Esophagus muscularis mucosa (tissue), 4 donors: ENCODE measurements at regions not wholly inside any gene's neighbourhood (a gene's known extent, or its start where the extent isn't known, plus 50 kb on each side); places are given as distances from the start of the nearest gene placed in this dataset.

Experiments
- DNase-seq: peaks from one replicate; pipeline ENCODE4 v3.0.0-alpha.2; 2017; ENCODE audit errors: extremely low spot score
- H3K27ac ChIP-seq, 4 donors: fragments of 200-600 bp; sonication (generic); replicated peaks in 1 of 4; 1 replicate in 3 of 4; 2 replicates in 1 of 4; pipeline ENCODE4 v1.5.1; 2016 to 2019; ENCODE audit warnings: mild to moderate bottlenecking in 1 of 4
- H3K27me3 ChIP-seq, 4 donors: fragments of 200-600 bp; sonication (generic); one replicate each; pipeline versions ENCODE4 v1.5.1 to v1.6.0; 2016 to 2019
- H3K36me3 ChIP-seq, 4 donors: fragments of 200-600 bp; sonication (generic); one replicate each; pipeline ENCODE4 v1.5.1; 2016 to 2019
- H3K4me1 ChIP-seq, 4 donors: fragments of 200-600 bp; sonication (generic); one replicate each; pipeline ENCODE4 v1.5.1; 2016 to 2019
- H3K4me3 ChIP-seq, 4 donors: fragments of 200-600 bp; sonication (generic); 1 replicate in 2 of 4; 2 replicates in 2 of 4; pipeline ENCODE4 v1.5.1; 2016 to 2019; ENCODE audit warnings: mild to moderate bottlenecking in 4 of 4, moderate library complexity in 1 of 4
- H3K9me3 ChIP-seq, 4 donors: fragments of 200-600 bp; sonication (generic); 1 replicate in 3 of 4; 2 replicates in 1 of 4; pipeline ENCODE4 v1.5.1; 2016 to 2019
- CTCF ChIP-seq, 3 experiments: fragments of 200-600 bp in 2 of 3; fragments of 450-650 bp in 1 of 3; sonication (generic) in 2 of 3; IDR thresholded peaks; one replicate each; pipeline ENCODE4 v1.5.1; 2017 to 2019; ENCODE audit warnings: antibody characterized with exemption in 3 of 3, mild to moderate bottlenecking in 2 of 3, moderate library complexity in 1 of 3
- EP300 ChIP-seq: sonication (generic); formaldehyde crosslinking; IDR thresholded peaks from one replicate; pipeline ENCODE4 v1.6.1; 2017; ENCODE audit warnings: antibody characterized with exemption
- POLR2A ChIP-seq: fragments of 450-650 bp; IDR thresholded peaks from one replicate; pipeline ENCODE4 v1.6.1; 2017; ENCODE audit warnings: antibody characterized with exemption, moderate library complexity, mild to moderate bottlenecking, low read depth
- POLR2AphosphoS5 ChIP-seq, 2 donors: sonication (generic); formaldehyde crosslinking; IDR thresholded peaks; one replicate each; pipeline ENCODE4 v1.6.1; 2017; ENCODE audit warnings: antibody characterized with exemption in 2 of 2
- WGBS: methylation state at CpG from one replicate; pipeline ENCODE4 v1.1.5; 2018; 5-methylcytosine and 5-hydroxymethylcytosine counted together
- intact Hi-C: fragments of 100-400 bp; cut with DNase I; formaldehyde crosslinking; loops from one replicate; pipeline ENCODE4 v1.15.1; 2023

GRCh38 chr1:238537641-238538040 lies 646.9 kb upstream of the ZP4 start:
- Histone ChIP-seq H3K4me1 (no peaks in the 10 kb centered on the region), H3K9me3 (no peaks in the 10 kb centered on the region), H3K36me3 (no peaks in the 10 kb centered on the region), H3K4me3 (no peak overlapping the region), H3K27me3 (no peaks in the 10 kb centered on the region), H3K27ac (no peak overlapping the region)
- TF ChIP-seq POLR2AphosphoS5 (IDR thresholded peaks at IDR 0.05): no peak
- TF ChIP-seq EP300: no peak
- no peak for TF ChIP-seq POLR2A
- TF ChIP-seq CTCF (IDR thresholded peaks at IDR 0.05): no peak
- intact Hi-C loops: no loop called here
- no peak for DNase-seq
- 79% methylated on average over 3 of the region's 3 CpGs for WGBS

DNA sequence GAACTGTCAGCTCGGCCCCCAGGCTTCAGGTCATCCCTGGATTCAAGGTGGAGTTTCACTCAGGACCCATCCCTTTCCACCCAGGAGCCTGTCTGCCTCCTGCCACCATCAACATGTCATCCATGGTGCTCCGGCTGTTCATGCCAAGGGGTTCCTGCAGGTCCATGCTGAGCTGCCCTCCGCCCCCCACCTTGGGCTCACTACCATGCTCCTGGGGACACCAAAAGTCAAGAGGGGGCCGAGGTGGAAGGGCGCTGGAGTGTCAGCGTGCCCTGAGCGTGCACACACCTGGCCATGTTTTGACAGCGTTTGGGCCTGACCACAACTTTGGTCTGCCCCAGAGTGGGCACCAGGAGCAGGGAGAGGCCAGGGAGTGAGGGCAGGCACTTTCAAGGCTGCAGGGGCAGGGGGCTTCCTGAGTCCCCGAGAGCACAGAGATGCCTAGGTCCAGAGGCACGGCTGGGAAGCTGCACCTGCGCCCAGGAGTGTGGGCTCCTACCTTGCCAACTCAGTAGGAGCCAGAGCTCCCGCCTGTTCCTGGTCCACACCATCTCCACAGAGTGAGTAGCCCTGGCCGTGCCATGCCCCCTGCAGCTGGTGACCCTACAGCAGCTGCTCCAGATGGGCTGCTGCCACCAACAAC lies 639.6 kb upstream of the ZP4 start:
- Histone ChIP-seq H3K4me3 (no peak overlapping the region), H3K4me1 (no peaks in the 10 kb centered on the region), H3K27ac (no peak overlapping the region), H3K9me3 (no peaks in the 10 kb centered on the region), H3K36me3 (no peaks in the 10 kb centered on the region), H3K27me3 (no peaks in the 10 kb centered on the region)
- DNase-seq: no peak
- TF ChIP-seq CTCF (IDR thresholded peaks at IDR 0.05): no peak
- no peak for TF ChIP-seq EP300
- TF ChIP-seq POLR2AphosphoS5 (IDR thresholded peaks at IDR 0.05): no peak
- TF ChIP-seq POLR2A: no peak
- intact Hi-C loops: no loop called here
- 92% methylated on average over 6 of the region's 13 CpGs for WGBS

DNA sequence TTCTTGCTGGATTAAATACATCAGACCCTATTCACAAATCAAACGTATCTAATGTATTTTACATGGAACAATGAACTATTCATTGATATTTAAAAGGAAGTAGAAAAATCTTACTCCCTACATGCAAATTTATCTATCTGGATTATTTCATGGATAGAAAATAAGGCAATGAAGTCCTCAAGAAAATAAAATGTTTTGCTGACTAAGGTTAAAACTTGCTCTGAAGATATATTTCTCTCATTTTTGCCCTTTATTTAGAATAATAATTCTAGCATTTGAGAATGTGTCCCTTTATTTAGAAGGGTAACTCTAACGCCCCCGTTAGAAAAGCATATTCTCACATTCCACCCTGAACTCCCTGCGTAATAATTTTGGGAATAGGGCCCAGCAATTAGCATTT lies 627.0 kb upstream of the ZP4 start:
- Histone ChIP-seq H3K27me3 (no peaks in the 10 kb centered on the region), H3K27ac (no peak overlapping the region), H3K4me3 (no peak overlapping the region), H3K36me3 (no peaks in the 10 kb centered on the region), H3K9me3 (peaks cover 0 to 21% (median 19%) of the 10 kb centered on the region in 4 donors), H3K4me1 (no peaks in the 10 kb centered on the region)
- DNase-seq: no peak
- 91% methylated on average over 4 of the region's 4 CpGs for WGBS
- TF ChIP-seq CTCF (IDR thresholded peaks at IDR 0.05) (no peak), EP300 (no peak), POLR2AphosphoS5 (IDR thresholded peaks at IDR 0.05) (no peak), POLR2A (no peak)
- intact Hi-C loops: no loop called here

- Histone ChIP-seq H3K4me3 (no peak overlapping the region), H3K9me3 (no peaks in the 10 kb centered on the region), H3K27ac (no peak overlapping the region), H3K27me3 (no peaks in the 10 kb centered on the region), H3K36me3 (no peaks in the 10 kb centered on the region), H3K4me1 (no peaks in the 10 kb centered on the region)
- 45% methylated on average over 3 of the region's 3 CpGs for WGBS
- TF ChIP-seq EP300 (no peak), POLR2AphosphoS5 (IDR thresholded peaks at IDR 0.05) (no peak), POLR2A (no peak), CTCF (IDR thresholded peaks at IDR 0.05) (no peak)
- intact Hi-C loops: no loop called here
- DNase-seq: no peak
Observed at GRCh38 chr1:238501290-238501689, 610.6 kb upstream of the ZP4 start.

- Histone ChIP-seq H3K27ac (no peak overlapping the region), H3K4me1 (no peaks in the 10 kb centered on the region), H3K4me3 (no peak overlapping the region), H3K27me3 (no peaks in the 10 kb centered on the region), H3K36me3 (no peaks in the 10 kb centered on the region), H3K9me3 (no peaks in the 10 kb centered on the region)
- 90% methylated on average over 5 of the region's 5 CpGs for WGBS
- TF ChIP-seq CTCF (IDR thresholded peaks at IDR 0.05) (no peak), POLR2AphosphoS5 (IDR thresholded peaks at IDR 0.05) (no peak), EP300 (no peak), POLR2A (no peak)
- no peak for DNase-seq
- intact Hi-C loops: no loop called here
Observed at GRCh38 chr1:238499021-238499420, 608.3 kb upstream of the ZP4 start.
